Liver (tissue), 8 donors: ENCODE measurements at regions not wholly inside any gene's neighbourhood (a gene's known extent, or its start where the extent isn't known, plus 50 kb on each side); places are given as distances from the start of the nearest gene placed in this dataset.

Source experiments
- DNase-seq: peaks from one replicate; pipeline ENCODE4 v3.0.0-alpha.2; 2017; ENCODE audit warnings: low spot score
- H3K27ac ChIP-seq, 2 donors: one replicate each; pipeline ENCODE4 v1.7.0; 2013; ENCODE audit warnings: inconsistent platforms in 2 of 2, low read length in 2 of 2, control low read depth in 1 of 2, low read depth in 1 of 2, mild to moderate bottlenecking in 1 of 2
- H3K27me3 ChIP-seq, 4 donors: one replicate each; pipeline versions ENCODE4 v1.6.1 to v1.7.0; 2013; ENCODE audit warnings: low read length in 3 of 4, inconsistent platforms in 1 of 4, mild to moderate bottlenecking in 1 of 4, moderate library complexity in 1 of 4; ENCODE audit not compliant: control insufficient read depth in 4 of 4, insufficient read depth in 4 of 4
- H3K36me3 ChIP-seq, 4 donors: one replicate each; pipeline versions ENCODE4 v1.6.1 to v1.7.0; 2013; ENCODE audit warnings: low read length in 3 of 4, mild to moderate bottlenecking in 3 of 4, low read depth in 1 of 4, moderate library complexity in 1 of 4; ENCODE audit not compliant: control insufficient read depth in 4 of 4, insufficient read depth in 3 of 4
- H3K4me1 ChIP-seq, 4 donors: one replicate each; pipeline versions ENCODE4 v1.6.1 to v1.7.0; 2013; ENCODE audit warnings: low read length in 3 of 4, mild to moderate bottlenecking in 3 of 4, moderate library complexity in 1 of 4; ENCODE audit not compliant: control insufficient read depth in 4 of 4, insufficient read depth in 4 of 4
- H3K4me3 ChIP-seq, 3 donors: one replicate each; pipeline versions ENCODE4 v1.6.1 to v1.7.0; 2013; ENCODE audit warnings: low read length in 3 of 3, control low read depth in 1 of 3, low read depth in 1 of 3, mild to moderate bottlenecking in 1 of 3
- H3K9ac ChIP-seq, 2 donors: one replicate each; pipeline ENCODE4 v1.7.0; 2013; ENCODE audit warnings: low read length in 2 of 2, mild to moderate bottlenecking in 2 of 2, moderate library complexity in 2 of 2, control low read depth in 1 of 2, low read depth in 1 of 2
- H3K9me3 ChIP-seq, 4 donors: one replicate each; pipeline versions ENCODE4 v1.6.1 to v1.7.0; 2013; ENCODE audit warnings: low read length in 3 of 4; ENCODE audit not compliant: control insufficient read depth in 4 of 4
- ATF3 ChIP-seq: IDR thresholded peaks from 2 replicates; pipeline ENCODE4 v1.6.1; 2016; ENCODE audit warnings: antibody characterized with exemption
- EGR1 ChIP-seq, 2 donors: IDR thresholded peaks; 2 replicates each; pipeline ENCODE4 v1.6.1; 2016 to 2018; ENCODE audit warnings: antibody characterized with exemption in 2 of 2, low read depth in 2 of 2
- FOXA1 ChIP-seq: IDR thresholded peaks from 2 replicates; pipeline ENCODE4 v1.6.1; 2016; ENCODE audit warnings: antibody characterized with exemption
- FOXA2 ChIP-seq: IDR thresholded peaks from 2 replicates; pipeline ENCODE4 v1.6.1; 2016; ENCODE audit warnings: antibody characterized with exemption
- HNF4A ChIP-seq, 2 donors: conservative IDR thresholded peaks; 2 replicates each; pipeline ENCODE4 v1.6.1; 2016; ENCODE audit warnings: antibody characterized with exemption in 2 of 2, mild to moderate bottlenecking in 2 of 2
- HNF4G ChIP-seq: IDR thresholded peaks from 2 replicates; pipeline ENCODE4 v1.6.1; 2016; ENCODE audit warnings: antibody characterized with exemption
- NR2F2 ChIP-seq: IDR thresholded peaks from 2 replicates; pipeline ENCODE4 v1.6.1; 2016; ENCODE audit warnings: antibody characterized with exemption
- RAD21 ChIP-seq, 2 donors: IDR thresholded peaks; 2 replicates each; pipeline ENCODE4 v1.6.1; 2016; ENCODE audit warnings: antibody characterized with exemption in 2 of 2, mild to moderate bottlenecking in 2 of 2
- RXRA ChIP-seq, 2 donors: IDR thresholded peaks; 2 replicates each; pipeline ENCODE4 v1.6.1; 2017 to 2018; ENCODE audit warnings: antibody characterized with exemption in 2 of 2, mild to moderate bottlenecking in 1 of 2
- SP1 ChIP-seq: IDR thresholded peaks from 2 replicates; pipeline ENCODE4 v1.6.1; 2018; ENCODE audit warnings: antibody characterized with exemption, mild to moderate bottlenecking
- YY1 ChIP-seq: IDR thresholded peaks from 2 replicates; pipeline ENCODE4 v1.6.1; 2016; ENCODE audit warnings: antibody characterized with exemption, mild to moderate bottlenecking
- ZBTB33 ChIP-seq: IDR thresholded peaks from 2 replicates; pipeline ENCODE4 v1.6.1; 2016; ENCODE audit warnings: antibody characterized with exemption
- WGBS: extraction: QIAGEN DNeasy Blood & Tissue Kit; methylation state at CpG from one replicate; pipeline ENCODE4 v1.1.7; 2013; 5-methylcytosine and 5-hydroxymethylcytosine counted together
- TF ChIP-seq, protein P1 (sequence below): fragments of 150-350 bp; IDR thresholded peaks from 2 replicates; pipeline ENCODE4 v1.5.1; 2017; ENCODE audit warnings: improper control_type of control experiment, low read depth, low read length; ENCODE audit not compliant: missing input control
- TF ChIP-seq, protein P2 (sequence below): IDR thresholded peaks from 2 replicates; pipeline ENCODE4 v1.6.1; 2016; ENCODE audit warnings: antibody characterized with exemption
- TF ChIP-seq, protein P3 (sequence below): IDR thresholded peaks from 2 replicates; pipeline ENCODE4 v1.6.1; 2016; ENCODE audit warnings: antibody characterized with exemption, mild to moderate bottlenecking
- donor health status: healthy.
- donor health status: healthy.
- donor health status: healthy.
- donor health status: healthy.
- donor health status: healthy.

DNA sequence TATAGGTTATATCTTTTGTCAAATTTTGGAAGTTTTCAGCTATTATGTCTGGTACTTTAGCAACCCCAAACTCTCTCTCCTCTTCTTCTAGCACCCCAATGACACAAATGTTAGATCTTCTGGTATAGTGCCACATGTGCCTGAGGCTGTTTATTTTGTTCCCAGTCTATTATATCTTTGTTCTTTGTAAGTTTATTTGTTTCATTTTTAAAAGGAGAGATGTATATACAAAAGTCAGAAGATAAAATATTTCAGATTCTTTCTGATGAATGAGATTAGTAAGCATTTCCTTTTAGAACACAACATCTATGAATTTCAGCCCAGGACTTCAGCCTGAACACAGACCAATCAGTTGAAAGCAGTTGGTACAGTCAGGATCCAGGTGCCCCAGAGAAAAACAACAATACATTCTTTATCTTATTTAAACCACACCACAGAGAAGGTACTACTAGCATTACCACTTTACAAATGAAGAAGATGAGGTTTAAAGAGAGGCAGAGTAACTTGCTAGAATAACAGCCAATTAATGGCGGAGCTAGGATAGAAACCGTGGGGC is 114.1 kb upstream of the BTG1 start:
- 94% methylated on average over 2 of the region's 2 CpGs for WGBS
- Histone ChIP-seq H3K27ac (no peak overlapping the region), H3K4me1 (no peaks in the 10 kb centered on the region)

More for the DNA sequence above, 114.1 kb upstream of the BTG1 start:
- Histone ChIP-seq H3K36me3 (no peaks in the 10 kb centered on the region), H3K4me3 (no peak overlapping the region), H3K27me3 (no peaks in the 10 kb centered on the region), H3K9ac (no peak overlapping the region), H3K9me3 (no peaks in the 10 kb centered on the region)
- DNase-seq, result no peak
- TF ChIP-seq, protein P1, sequence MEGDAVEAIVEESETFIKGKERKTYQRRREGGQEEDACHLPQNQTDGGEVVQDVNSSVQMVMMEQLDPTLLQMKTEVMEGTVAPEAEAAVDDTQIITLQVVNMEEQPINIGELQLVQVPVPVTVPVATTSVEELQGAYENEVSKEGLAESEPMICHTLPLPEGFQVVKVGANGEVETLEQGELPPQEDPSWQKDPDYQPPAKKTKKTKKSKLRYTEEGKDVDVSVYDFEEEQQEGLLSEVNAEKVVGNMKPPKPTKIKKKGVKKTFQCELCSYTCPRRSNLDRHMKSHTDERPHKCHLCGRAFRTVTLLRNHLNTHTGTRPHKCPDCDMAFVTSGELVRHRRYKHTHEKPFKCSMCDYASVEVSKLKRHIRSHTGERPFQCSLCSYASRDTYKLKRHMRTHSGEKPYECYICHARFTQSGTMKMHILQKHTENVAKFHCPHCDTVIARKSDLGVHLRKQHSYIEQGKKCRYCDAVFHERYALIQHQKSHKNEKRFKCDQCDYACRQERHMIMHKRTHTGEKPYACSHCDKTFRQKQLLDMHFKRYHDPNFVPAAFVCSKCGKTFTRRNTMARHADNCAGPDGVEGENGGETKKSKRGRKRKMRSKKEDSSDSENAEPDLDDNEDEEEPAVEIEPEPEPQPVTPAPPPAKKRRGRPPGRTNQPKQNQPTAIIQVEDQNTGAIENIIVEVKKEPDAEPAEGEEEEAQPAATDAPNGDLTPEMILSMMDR, result no peak
- TF ChIP-seq ZBTB33 (no peak), RXRA (IDR thresholded peaks at IDR 0.05) (no peak), FOXA1 (no peak), HNF4A (conservative IDR thresholded peaks at IDR 0.05) (no peak), FOXA2 (no peak), YY1 (no peak), HNF4G (no peak), ATF3 (no peak), SP1 (no peak), NR2F2 (no peak), RAD21 (IDR thresholded peaks at IDR 0.05) (no peak), EGR1 (IDR thresholded peaks at IDR 0.05; ENCODE audit: low read depth in 2 of 2) (no peak)
- TF ChIP-seq, protein P2, sequence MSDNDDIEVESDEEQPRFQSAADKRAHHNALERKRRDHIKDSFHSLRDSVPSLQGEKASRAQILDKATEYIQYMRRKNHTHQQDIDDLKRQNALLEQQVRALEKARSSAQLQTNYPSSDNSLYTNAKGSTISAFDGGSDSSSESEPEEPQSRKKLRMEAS, result no peak
- TF ChIP-seq, protein P3, sequence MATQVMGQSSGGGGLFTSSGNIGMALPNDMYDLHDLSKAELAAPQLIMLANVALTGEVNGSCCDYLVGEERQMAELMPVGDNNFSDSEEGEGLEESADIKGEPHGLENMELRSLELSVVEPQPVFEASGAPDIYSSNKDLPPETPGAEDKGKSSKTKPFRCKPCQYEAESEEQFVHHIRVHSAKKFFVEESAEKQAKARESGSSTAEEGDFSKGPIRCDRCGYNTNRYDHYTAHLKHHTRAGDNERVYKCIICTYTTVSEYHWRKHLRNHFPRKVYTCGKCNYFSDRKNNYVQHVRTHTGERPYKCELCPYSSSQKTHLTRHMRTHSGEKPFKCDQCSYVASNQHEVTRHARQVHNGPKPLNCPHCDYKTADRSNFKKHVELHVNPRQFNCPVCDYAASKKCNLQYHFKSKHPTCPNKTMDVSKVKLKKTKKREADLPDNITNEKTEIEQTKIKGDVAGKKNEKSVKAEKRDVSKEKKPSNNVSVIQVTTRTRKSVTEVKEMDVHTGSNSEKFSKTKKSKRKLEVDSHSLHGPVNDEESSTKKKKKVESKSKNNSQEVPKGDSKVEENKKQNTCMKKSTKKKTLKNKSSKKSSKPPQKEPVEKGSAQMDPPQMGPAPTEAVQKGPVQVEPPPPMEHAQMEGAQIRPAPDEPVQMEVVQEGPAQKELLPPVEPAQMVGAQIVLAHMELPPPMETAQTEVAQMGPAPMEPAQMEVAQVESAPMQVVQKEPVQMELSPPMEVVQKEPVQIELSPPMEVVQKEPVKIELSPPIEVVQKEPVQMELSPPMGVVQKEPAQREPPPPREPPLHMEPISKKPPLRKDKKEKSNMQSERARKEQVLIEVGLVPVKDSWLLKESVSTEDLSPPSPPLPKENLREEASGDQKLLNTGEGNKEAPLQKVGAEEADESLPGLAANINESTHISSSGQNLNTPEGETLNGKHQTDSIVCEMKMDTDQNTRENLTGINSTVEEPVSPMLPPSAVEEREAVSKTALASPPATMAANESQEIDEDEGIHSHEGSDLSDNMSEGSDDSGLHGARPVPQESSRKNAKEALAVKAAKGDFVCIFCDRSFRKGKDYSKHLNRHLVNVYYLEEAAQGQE, result no peak
